GM13976 (cell line): ENCODE measurements at regions not wholly inside any gene's neighbourhood (a gene's known extent, or its start where the extent isn't known, plus 50 kb on each side); places are given as distances from the start of the nearest gene placed in this dataset.

Source experiments
- DNase-seq: peaks from one replicate; pipeline ENCODE4 v3.0.0; 2012; ENCODE audit warnings: low spot score
- in situ Hi-C: fragments of 300-500 bp; cut with MboI; formaldehyde crosslinking; loops from one replicate; pipeline ENCODE4 v1.12.0; 2022; ENCODE audit warnings: low sequenced_read_pairs, mixed read lengths, inconsistent platforms; ENCODE audit not compliant: unreplicated experiment
- TF ChIP-seq, protein P1 (sequence below): IDR thresholded peaks from 2 replicates; pipeline ENCODE4 v1.5.1; 2012; ENCODE audit warnings: borderline replicate concordance, mild to moderate bottlenecking; ENCODE audit not compliant: insufficient read depth; ENCODE audit errors: extremely low read depth, missing control alignments, control extremely low read depth

DNA sequence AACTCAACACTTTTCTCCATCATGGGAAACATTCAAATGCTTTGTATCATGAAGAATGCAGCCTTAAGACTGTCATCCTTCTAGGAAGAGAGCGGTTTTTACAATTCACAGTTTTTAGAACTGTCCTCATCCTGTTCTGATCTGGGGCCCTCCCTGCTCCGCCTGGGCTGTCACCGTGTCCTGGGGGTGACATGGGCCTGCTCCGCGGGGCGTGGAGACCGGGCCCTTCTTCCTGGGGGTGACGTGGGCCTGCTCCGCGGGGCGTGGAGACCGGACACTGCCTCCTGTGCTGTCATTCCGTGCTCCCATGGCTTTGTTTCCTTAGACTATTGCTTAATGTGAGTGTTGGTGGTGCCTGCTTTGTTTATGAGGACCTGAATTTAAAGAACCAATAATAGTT lies 122.8 kb downstream of the TMEM18 start:
- no peak for DNase-seq
- in situ Hi-C loops: no loop called here
- TF ChIP-seq, protein P1, sequence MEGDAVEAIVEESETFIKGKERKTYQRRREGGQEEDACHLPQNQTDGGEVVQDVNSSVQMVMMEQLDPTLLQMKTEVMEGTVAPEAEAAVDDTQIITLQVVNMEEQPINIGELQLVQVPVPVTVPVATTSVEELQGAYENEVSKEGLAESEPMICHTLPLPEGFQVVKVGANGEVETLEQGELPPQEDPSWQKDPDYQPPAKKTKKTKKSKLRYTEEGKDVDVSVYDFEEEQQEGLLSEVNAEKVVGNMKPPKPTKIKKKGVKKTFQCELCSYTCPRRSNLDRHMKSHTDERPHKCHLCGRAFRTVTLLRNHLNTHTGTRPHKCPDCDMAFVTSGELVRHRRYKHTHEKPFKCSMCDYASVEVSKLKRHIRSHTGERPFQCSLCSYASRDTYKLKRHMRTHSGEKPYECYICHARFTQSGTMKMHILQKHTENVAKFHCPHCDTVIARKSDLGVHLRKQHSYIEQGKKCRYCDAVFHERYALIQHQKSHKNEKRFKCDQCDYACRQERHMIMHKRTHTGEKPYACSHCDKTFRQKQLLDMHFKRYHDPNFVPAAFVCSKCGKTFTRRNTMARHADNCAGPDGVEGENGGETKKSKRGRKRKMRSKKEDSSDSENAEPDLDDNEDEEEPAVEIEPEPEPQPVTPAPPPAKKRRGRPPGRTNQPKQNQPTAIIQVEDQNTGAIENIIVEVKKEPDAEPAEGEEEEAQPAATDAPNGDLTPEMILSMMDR: no peak

DNA sequence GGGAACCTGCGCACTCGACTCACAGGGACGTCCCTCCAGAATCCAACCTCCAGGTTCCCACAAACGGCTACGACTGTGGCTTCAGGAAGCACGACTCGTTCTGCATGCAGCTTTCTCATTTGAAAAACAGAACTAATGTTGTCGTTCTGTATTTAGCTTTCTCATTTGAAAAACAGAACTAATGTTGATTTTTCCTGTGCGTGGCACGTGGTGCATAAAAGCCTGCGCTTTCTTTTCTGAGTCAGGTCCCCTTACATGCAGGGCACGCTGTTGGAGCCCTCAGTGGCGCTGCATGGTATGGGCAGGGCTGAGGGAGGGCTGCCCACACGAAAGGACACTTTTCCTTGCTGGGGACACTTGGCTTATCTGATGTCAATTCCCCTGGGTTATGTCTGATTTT lies 124.3 kb downstream of the TMEM18 start:
- TF ChIP-seq, protein P1: no peak
- DNase-seq: no peak
- in situ Hi-C loops: no loop called here

DNA sequence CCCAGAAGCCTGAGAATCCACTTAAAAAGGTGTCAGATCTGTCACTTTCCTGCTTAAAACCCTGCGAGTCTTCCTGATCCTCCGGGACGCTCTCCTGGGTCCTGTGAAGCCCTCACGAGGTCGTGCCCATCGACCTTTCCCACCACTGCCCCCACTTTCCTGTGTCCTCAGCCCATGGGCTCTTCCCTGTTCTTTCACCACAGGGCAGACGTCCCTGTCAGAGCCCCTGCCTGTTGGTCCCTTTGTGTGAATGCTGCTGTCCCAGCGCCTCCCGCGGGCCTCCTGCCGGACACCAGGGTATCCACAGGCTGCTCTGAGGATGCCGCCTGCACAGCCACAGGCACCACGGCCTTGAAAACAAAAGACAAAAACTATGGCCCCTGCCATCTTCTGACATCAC lies 125.6 kb downstream of the TMEM18 start:
- TF ChIP-seq, protein P1: no peak
- in situ Hi-C loops: no loop called here
- no peak for DNase-seq

DNA sequence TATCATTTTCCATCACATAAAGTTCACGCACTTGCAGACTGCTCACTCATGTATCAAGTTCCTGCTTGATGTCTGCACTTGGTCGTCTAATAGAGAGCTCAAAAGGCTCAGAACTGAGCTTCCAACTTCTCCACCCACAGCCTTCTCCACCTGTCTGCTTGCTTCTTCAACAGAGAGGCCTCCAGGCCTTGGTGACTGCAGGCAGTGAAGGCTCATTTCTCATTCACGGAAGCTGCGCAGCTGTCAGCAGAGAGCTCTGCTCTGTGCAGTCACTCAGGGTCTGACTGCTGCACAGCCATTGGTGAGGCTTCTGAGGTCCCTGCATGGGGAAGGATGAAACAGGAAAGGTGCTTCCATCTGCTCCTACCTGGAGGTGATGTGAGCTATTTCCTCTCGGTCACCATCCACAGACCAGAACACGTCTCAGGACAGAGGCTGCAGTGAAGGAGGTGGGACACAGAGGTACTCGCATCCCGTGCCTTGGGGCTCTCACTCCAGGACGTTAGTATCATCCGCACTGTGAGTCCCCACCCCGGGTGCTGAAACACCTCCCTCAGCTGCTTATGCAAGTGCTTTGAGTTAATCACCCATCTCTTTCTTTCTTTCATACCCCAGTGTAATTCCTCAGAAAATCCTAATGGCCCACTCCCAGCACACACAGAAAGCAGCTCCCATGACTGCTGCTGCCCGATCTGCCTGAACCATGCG lies 126.2 kb downstream of the TMEM18 start:
- TF ChIP-seq, protein P1: no peak
- peak; percentile 15 for DNase-seq
- in situ Hi-C loops: no loop called here

DNA sequence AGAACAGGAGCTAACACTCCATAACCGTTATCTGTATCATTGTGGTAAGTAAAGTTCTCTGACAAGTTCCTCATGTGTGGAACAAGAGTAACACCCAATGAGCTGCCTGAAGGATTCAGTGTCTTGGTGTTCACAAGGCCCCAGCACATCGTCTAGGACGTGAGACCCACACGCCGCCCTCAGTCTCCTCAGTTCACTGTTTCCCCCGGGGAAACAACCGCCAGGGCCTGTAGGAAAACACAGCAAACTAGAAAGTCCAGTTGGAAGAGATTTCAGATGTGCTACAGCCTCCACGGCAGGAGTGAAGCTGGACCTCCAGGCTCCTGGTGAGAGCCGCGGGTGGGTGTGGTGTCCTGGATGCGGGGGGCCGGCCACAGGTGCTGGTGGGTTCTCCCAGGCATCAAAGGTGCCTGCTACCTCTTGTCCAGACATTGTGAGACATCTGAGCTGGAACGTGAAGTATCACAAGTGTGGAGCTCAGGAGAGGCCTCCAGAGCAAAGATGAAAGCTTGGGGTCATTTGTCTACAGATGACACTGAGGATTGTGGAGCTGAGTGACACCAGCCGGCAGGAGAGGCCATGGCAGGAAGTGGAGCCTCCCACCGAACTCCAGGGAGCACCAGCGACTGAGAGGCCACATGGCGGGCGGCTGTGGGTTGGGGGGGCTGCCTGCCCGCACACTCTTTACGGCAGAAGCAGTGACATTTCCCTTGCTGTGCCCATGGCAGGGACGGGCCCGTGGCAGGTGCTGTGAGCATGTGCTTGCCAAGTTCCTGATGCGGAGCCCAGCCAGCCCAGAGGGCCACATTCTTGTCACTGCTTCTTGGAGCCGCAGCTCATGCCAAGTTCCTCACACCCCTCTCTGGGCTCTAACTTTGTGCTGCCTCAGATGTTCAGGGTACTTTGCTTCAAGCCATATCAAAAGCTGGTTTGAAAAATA lies 131.2 kb downstream of the TMEM18 start:
- in situ Hi-C loops: no loop called here
- peak; percentile 10 for DNase-seq
- TF ChIP-seq, protein P1: no peak

DNA sequence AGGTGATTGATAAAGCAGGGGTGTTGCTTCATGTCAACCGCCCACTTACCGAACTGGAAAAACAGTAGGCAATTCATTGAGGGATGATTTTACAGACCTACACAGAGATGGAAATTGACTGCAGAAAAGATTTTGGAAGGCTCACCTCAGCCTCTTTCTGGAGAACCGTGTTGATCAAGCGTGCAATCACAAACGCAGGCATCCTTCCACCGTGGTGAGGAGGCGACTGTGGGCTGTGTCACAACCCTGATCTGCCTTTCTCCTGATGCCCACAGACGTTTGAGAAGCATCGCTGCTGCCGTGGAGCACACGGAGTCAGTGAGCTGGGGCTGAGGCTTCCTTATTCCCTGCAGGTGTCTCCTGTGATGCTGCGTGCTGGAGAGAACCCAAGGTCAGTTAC lies 132.0 kb downstream of the TMEM18 start:
- DNase-seq: no peak
- in situ Hi-C loops: no loop called here
- TF ChIP-seq, protein P1: no peak
